NCI-H2196 (cell line): ENCODE measurements at regions not wholly inside any gene's neighbourhood (a gene's known extent, or its start where the extent isn't known, plus 50 kb on each side); places are given as distances from the start of the nearest gene placed in this dataset.
A peak's percentile ranks its signal among the peaks of the same experiment; 100 is the strongest.

ENCODE experiments used
- DNase-seq: peaks from one replicate; lab custom pipeline; 2025; ENCODE audit not compliant: unreplicated experiment; lab: John Stamatoyannopoulos, UW

- no peak for DNase-seq
Observed at GRCh38 chr1:5661196-5662085, 330.8 kb downstream of the NPHP4 start.

GRCh38 chr1:5660141-5660935 lies 331.9 kb downstream of the NPHP4 start:
- no peak for DNase-seq

GRCh38 chr1:5659606-5660005 lies 332.6 kb downstream of the NPHP4 start:
- DNase-seq = no peak

GRCh38 chr1:5658340-5659316 lies 333.6 kb downstream of the NPHP4 start:
- DNase-seq = peak; percentile 62

- DNase-seq = no peak
Observed at GRCh38 chr1:5651964-5652821, 340.0 kb downstream of the NPHP4 start.

- no peak for DNase-seq
Observed at GRCh38 chr1:5651473-5651872, 340.8 kb downstream of the NPHP4 start.

GRCh38 chr1:5651027-5651410 lies 341.2 kb downstream of the NPHP4 start:
- DNase-seq = no peak

- DNase-seq = no peak
Observed at GRCh38 chr1:5650283-5651026, 341.8 kb downstream of the NPHP4 start.

GRCh38 chr1:5649795-5650194 lies 342.4 kb downstream of the NPHP4 start:
- DNase-seq = no peak

GRCh38 chr1:5649166-5649551 lies 343.1 kb downstream of the NPHP4 start:
- DNase-seq = no peak

- DNase-seq = peak; percentile 77
Observed at GRCh38 chr1:5648410-5649165, 343.6 kb downstream of the NPHP4 start.

GRCh38 chr1:5647234-5647633 lies 345.0 kb downstream of the NPHP4 start:
- DNase-seq = no peak

- no peak for DNase-seq
Observed at GRCh38 chr1:5646486-5647149, 345.6 kb downstream of the NPHP4 start.

- no peak for DNase-seq
Observed at GRCh38 chr1:5645929-5646328, 346.3 kb downstream of the NPHP4 start.

- no peak for DNase-seq
Observed at GRCh38 chr1:5645135-5645399, 347.2 kb downstream of the NPHP4 start.

GRCh38 chr1:5644281-5645134 lies 347.7 kb downstream of the NPHP4 start:
- no peak for DNase-seq

GRCh38 chr1:5643360-5644107 lies 348.7 kb downstream of the NPHP4 start:
- DNase-seq = no peak
